HUDEP-2 (cell line): ENCODE measurements at regions not wholly inside any gene's neighbourhood (a gene's known extent, or its start where the extent isn't known, plus 50 kb on each side); places are given as distances from the start of the nearest gene placed in this dataset.

ENCODE experiments used
- DNase-seq, 76 experiments: peaks; one replicate each; lab custom pipeline; 2025; ENCODE audit not compliant: unreplicated experiment in 76 of 76; lab: John Stamatoyannopoulos, UW

DNA sequence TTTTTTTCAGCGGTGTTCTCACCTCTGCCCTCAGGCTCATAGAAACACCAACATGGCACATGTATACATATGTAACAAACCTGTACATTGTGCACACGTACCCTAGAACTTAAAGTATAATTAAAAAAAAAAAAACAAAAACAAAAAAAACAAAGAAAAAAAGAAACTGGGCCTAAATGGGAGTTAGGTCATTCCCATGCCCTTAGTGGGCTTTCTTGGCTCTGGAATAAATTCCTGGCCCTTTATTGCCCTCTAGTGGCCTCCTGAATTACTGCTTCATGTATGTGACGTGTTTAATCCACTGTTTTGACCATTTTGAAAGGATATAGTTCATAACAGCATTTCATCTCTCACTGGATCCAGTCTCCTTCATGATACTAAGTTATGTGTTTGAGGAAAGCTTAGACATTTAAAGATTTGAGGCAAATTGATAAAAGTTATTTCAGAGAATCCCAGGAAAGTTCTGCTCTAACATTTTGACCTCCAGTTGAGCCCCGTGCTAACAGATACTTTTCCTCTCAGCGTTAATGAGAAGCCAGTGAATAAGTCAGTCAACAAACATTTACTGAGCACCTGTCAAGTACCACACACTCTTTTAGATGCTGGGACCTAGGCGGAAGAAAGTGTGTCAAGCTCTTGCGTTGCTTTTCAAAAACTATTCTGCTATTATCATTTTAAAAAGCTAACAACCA is 54.7 kb upstream of the SYPL1 start:
- peak in 30 of 76 experiments; percentile 1 to 47 (median 5) for DNase-seq

DNA sequence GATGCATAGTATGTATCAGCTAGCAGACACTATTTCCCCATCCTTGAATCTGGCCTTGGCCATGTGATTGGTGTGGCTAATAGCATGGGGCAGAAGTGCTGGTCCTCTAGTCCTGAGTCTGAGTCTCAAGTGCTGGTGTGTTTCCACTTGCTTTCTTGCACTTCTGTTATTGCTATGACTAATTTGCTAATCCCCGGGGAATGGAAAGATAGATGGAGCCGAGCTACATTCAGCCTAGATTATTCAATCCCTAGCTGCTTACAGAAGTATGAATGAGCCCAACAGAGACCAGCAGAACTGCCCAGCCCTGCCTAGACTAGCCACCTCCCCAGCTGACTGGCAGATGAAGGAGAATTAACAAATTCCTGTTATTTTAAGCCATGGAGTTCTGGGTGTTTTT is 53.2 kb upstream of the SYPL1 start:
- DNase-seq = no peak

DNA sequence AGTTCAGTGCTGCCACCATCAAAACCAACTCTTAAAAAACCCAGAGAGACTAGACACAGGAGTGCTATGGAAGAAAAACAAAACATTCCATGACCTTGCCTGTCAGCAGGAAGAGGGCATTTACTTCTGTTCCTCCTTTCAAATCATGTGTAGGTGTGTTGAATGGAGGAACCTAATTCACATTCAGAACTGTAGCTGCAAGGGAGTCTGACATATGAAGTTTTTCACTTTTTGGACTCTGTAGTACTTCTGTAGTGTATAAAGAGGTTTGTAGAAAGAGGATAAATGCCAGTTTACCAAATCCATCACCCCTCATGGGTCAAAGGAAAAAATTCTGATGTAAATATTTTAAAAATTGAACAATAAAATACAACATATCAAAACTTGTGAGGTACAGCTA is 51.1 kb upstream of the SYPL1 start:
- DNase-seq = no peak
